ENCODE measurements at regions not wholly inside any gene's neighbourhood (a gene's known extent, or its start where the extent isn't known, plus 50 kb on each side); places are given as distances from the start of the nearest gene placed in this dataset.
A peak's percentile ranks its signal among the peaks of the same experiment; 100 is the strongest.

GRCh38 chr11:70747921-70748320, 349.6 kb downstream of the CTTN start:
- H3K36me3 Mint-ChIP-seq (ENCODE audit: low read depth), result no peaks in the 10 kb centered on the region

GRCh38 chr11:70751142-70751734, 352.9 kb downstream of the CTTN start:
- CTCF ChIA-PET, result no interaction called here
- Mint-ChIP-seq H3K4me3 (no peak overlapping the region), H3K9me3 (peaks cover 24% of the 10 kb centered on the region), H3K4me1 (no peaks in the 10 kb centered on the region), H3K27ac (no peak overlapping the region), H3K36me3 (ENCODE audit: low read depth) (no peaks in the 10 kb centered on the region), H3K27me3 (peaks cover 4% of the 10 kb centered on the region)
- no peak for DNase-seq
- POLR2A ChIA-PET, result no interaction called here
- ATAC-seq (ENCODE audit: low read depth), result no peak
- intact Hi-C loops (cut with micrococcal nuclease), result no loop called here
- TF ChIP-seq CTCF (IDR thresholded peaks at IDR 0.05), result no peak

More at GRCh38 chr11:70747921-70748320, 349.6 kb downstream of the CTTN start:
- TF ChIP-seq CTCF (IDR thresholded peaks at IDR 0.05), result no peak
- H3K9me3 Mint-ChIP-seq, result peaks cover 24% of the 10 kb centered on the region
- DNase-seq (no peak), ATAC-seq (ENCODE audit: low read depth) (no peak)
- H3K4me1 Mint-ChIP-seq, result no peaks in the 10 kb centered on the region
- peaks cover 7% of the 10 kb centered on the region for H3K27me3 Mint-ChIP-seq
- CTCF ChIA-PET, result no interaction called here
- POLR2A ChIA-PET, result no interaction called here
- H3K27ac Mint-ChIP-seq, result no peak overlapping the region
- no peak overlapping the region for H3K4me3 Mint-ChIP-seq
- intact Hi-C loops (cut with micrococcal nuclease), result no loop called here

GRCh38 chr11:70755410-70756158, 357.3 kb downstream of the CTTN start:
- peak; percentile 42 for DNase-seq
- no peaks in the 10 kb centered on the region for H3K36me3 Mint-ChIP-seq (ENCODE audit: low read depth)
- ChIA-PET POLR2A (no interaction called here), CTCF (no interaction called here)
- H3K9me3 Mint-ChIP-seq, result peaks cover 10% of the 10 kb centered on the region
- H3K27me3 Mint-ChIP-seq, result peaks cover 12% of the 10 kb centered on the region
- H3K4me3 Mint-ChIP-seq, result no peak overlapping the region
- intact Hi-C loops (cut with micrococcal nuclease), result loop anchor here (5.0 kb wide), 2 partner anchors 838 to 1068 kb away; no protein-coding TSS in a partner anchor
- H3K27ac Mint-ChIP-seq, result no peak overlapping the region
- peak; percentile 40 for TF ChIP-seq CTCF (IDR thresholded peaks at IDR 0.05)
- no peaks in the 10 kb centered on the region for H3K4me1 Mint-ChIP-seq
- ATAC-seq (ENCODE audit: low read depth), result peak; percentile 42

- ATAC-seq (ENCODE audit: low read depth), result no peak
- ChIA-PET POLR2A (no interaction called here), CTCF (no interaction called here)
- DNase-seq, result no peak
- peaks cover 12% of the 10 kb centered on the region for H3K27me3 Mint-ChIP-seq
- H3K27ac Mint-ChIP-seq, result no peak overlapping the region
- no peak overlapping the region for H3K4me3 Mint-ChIP-seq
- intact Hi-C loops (cut with micrococcal nuclease), result loop anchor here (5.0 kb wide), 2 partner anchors 839 to 1069 kb away; no protein-coding TSS in a partner anchor
- TF ChIP-seq CTCF (IDR thresholded peaks at IDR 0.05), result no peak
- no peaks in the 10 kb centered on the region for H3K36me3 Mint-ChIP-seq (ENCODE audit: low read depth)
- H3K4me1 Mint-ChIP-seq, result no peaks in the 10 kb centered on the region
- H3K9me3 Mint-ChIP-seq, result peaks cover 5% of the 10 kb centered on the region
These were observed 358.0 kb downstream of the CTTN start for GRCh38 chr11:70756341-70756740.

GRCh38 chr11:70756756-70757155, 358.4 kb downstream of the CTTN start:
- DNase-seq, result no peak
- no peak for ATAC-seq (ENCODE audit: low read depth)
- Mint-ChIP-seq H3K4me1 (no peaks in the 10 kb centered on the region), H3K9me3 (peaks cover 5% of the 10 kb centered on the region), H3K4me3 (no peak overlapping the region), H3K36me3 (ENCODE audit: low read depth) (no peaks in the 10 kb centered on the region), H3K27me3 (peaks cover 12% of the 10 kb centered on the region), H3K27ac (no peak overlapping the region)
- intact Hi-C loops (cut with micrococcal nuclease), result loop anchor here (5.0 kb wide), 2 partner anchors 839 to 1069 kb away; no protein-coding TSS in a partner anchor
- ChIA-PET POLR2A (no interaction called here), CTCF (no interaction called here)
- TF ChIP-seq CTCF (IDR thresholded peaks at IDR 0.05), result no peak
